ENCODE measurements at regions not wholly inside any gene's neighbourhood (a gene's known extent, or its start where the extent isn't known, plus 50 kb on each side); places are given as distances from the start of the nearest gene placed in this dataset.

DNA sequence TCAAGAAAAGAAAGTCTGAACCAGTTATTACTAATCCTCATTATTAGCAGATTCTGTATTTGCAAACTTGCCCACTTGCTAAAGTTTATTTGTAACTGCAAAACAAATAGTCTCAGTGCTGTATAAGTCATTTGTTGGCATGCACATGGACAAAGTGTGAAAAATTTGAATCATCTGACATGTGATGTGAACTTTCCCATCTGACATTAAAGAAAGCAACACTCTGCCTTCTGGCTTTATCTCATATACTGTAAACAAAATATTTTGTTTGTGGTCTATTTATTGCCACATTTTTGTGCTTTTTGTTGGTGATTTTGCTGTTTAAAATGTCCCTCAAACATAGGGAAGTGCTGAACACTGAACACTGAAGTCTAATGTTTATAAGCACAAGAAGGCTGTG lies 513.8 kb downstream of the RPL10L start:
- TF ChIP-seq ARNT (IDR thresholded peaks at IDR 0.05) = no peak
- no peak for TF ChIP-seq TARDBP (IDR thresholded peaks at IDR 0.05)
- TF ChIP-seq SP1 (IDR thresholded peaks at IDR 0.05) = no peak
- TF ChIP-seq HDGF (IDR thresholded peaks at IDR 0.05; ENCODE audit: borderline replicate concordance) = no peak
- TF ChIP-seq NFRKB (IDR thresholded peaks at IDR 0.05) = no peak
- no peak for TF ChIP-seq CTBP1 (IDR thresholded peaks at IDR 0.05; ENCODE audit: borderline replicate concordance)
- TF ChIP-seq FOXK2 (IDR thresholded peaks at IDR 0.05) = no peak
- TF ChIP-seq SUZ12 (IDR thresholded peaks at IDR 0.05) = no peak
- TF ChIP-seq ZNF384 (IDR thresholded peaks at IDR 0.05) = no peak
- no peak for TF ChIP-seq ELF4 (IDR thresholded peaks at IDR 0.05)

Data from HEK293T (cell line).